IMR-90 (cell line): ENCODE measurements at regions not wholly inside any gene's neighbourhood (a gene's known extent, or its start where the extent isn't known, plus 50 kb on each side); places are given as distances from the start of the nearest gene placed in this dataset.

Source experiments
- ATAC-seq: fragments of 200-7000 bp; cut with Tn5 transposase; 2 replicates; pipeline ENCODE4 v1.9.1; 2020; ENCODE audit warnings: low read depth, mild to moderate bottlenecking, moderate library complexity
- BruUV-seq: library from RNA; stranded (reverse); fragments of 400-500 nt; replicated peaks from 2 replicates; lab custom pipeline; 2021; lab: Mats Ljungman, UMichigan
- CTCF ChIA-PET: fragments of 300-600 bp; formaldehyde crosslinking; extraction: SDS; loops from one replicate; lab custom pipeline; 2021; ENCODE audit warnings: antibody characterized with exemption; lab: Yijun Ruan, JAX
- POLR2A ChIA-PET: fragments of 300-600 bp; sonication (Branson Sonifier 250); formaldehyde crosslinking; loops from one replicate; lab custom pipeline; 2022; ENCODE audit warnings: antibody characterized with exemption; ENCODE audit not compliant: unreplicated experiment; lab: Charles Lee
- DNase-seq: peaks from one replicate; pipeline ENCODE4 v3.0.0; 2013
- H2AFZ ChIP-seq: replicated peaks from 2 replicates; pipeline ENCODE3; 2013; ENCODE audit warnings: low read length, mild to moderate bottlenecking; ENCODE audit not compliant: poor library complexity
- H2AK5ac ChIP-seq: 2 replicates; pipeline ENCODE4 v1.6.1; 2013; ENCODE audit warnings: low read depth, low read length, inconsistent platforms
- H2AK9ac ChIP-seq: replicated peaks from 2 replicates; pipeline ENCODE3; 2013; ENCODE audit warnings: mild to moderate bottlenecking, low read depth, low read length, moderate library complexity; ENCODE audit not compliant: poor library complexity
- H2BK120ac ChIP-seq: 2 replicates; pipeline ENCODE4 v1.6.1; 2013; ENCODE audit warnings: low read depth, low read length, inconsistent platforms
- H2BK15ac ChIP-seq: 3 replicates; pipeline ENCODE4 v1.6.1; 2013; ENCODE audit warnings: low read depth, low read length, inconsistent platforms
- H2BK20ac ChIP-seq: 2 replicates; pipeline ENCODE4 v1.6.1; 2013; ENCODE audit warnings: low read depth, mild to moderate bottlenecking, inconsistent platforms, low read length, moderate library complexity
- H2BK5ac ChIP-seq: 2 replicates; pipeline ENCODE4 v1.6.1; 2013; ENCODE audit warnings: mild to moderate bottlenecking, low read depth, low read length, inconsistent platforms; ENCODE audit not compliant: poor library complexity, severe bottlenecking
- H3K14ac ChIP-seq: replicated peaks from 2 replicates; pipeline ENCODE4 v1.6.1; 2013; ENCODE audit warnings: low read depth, low read length, inconsistent platforms
- H3K18ac ChIP-seq: 2 replicates; pipeline ENCODE4 v1.6.1; 2013; ENCODE audit warnings: low read depth, low read length, control low read depth
- H3K23ac ChIP-seq: 2 replicates; pipeline ENCODE4 v1.6.1; 2013; ENCODE audit warnings: low read depth, low read length, inconsistent platforms
- H3K27ac ChIP-seq: 2 replicates; pipeline ENCODE4 v1.5.1; 2013; ENCODE audit warnings: mild to moderate bottlenecking, control low read depth, low read length; ENCODE audit not compliant: insufficient read depth
- H3K27me3 ChIP-seq: 2 replicates; pipeline ENCODE4 v1.6.1; 2013; ENCODE audit warnings: low read length; ENCODE audit not compliant: control insufficient read depth, insufficient read depth
- H3K36me3 ChIP-seq: 2 replicates; pipeline ENCODE4 v1.6.1; 2013; ENCODE audit warnings: low read length, mixed read lengths; ENCODE audit not compliant: control insufficient read depth, insufficient read depth
- H3K4ac ChIP-seq: 2 replicates; pipeline ENCODE4 v1.6.1; 2013; ENCODE audit warnings: low read depth, low read length, inconsistent platforms
- H3K4me1 ChIP-seq: 2 replicates; pipeline ENCODE4 v1.6.1; 2013; ENCODE audit warnings: low read length, mixed read lengths; ENCODE audit not compliant: control insufficient read depth, insufficient read depth
- H3K4me2 ChIP-seq: 2 replicates; pipeline ENCODE4 v1.6.1; 2013; ENCODE audit warnings: low read depth, mild to moderate bottlenecking, control low read depth, low read length, moderate library complexity
- H3K4me3 ChIP-seq: 2 replicates; pipeline ENCODE4 v1.5.1; 2013; ENCODE audit warnings: low read depth, mild to moderate bottlenecking, control low read depth, low read length, moderate library complexity; ENCODE audit not compliant: insufficient read depth
- H3K56ac ChIP-seq: 2 replicates; pipeline ENCODE4 v1.6.1; 2013; ENCODE audit warnings: low read length, inconsistent platforms; ENCODE audit not compliant: insufficient read depth; ENCODE audit errors: extremely low read depth
- H3K79me1 ChIP-seq, 2 experiments: 2 replicates each; pipeline ENCODE4 v1.6.1; 2013; ENCODE audit warnings: low read length in 2 of 2, inconsistent platforms in 1 of 2, low read depth in 1 of 2
- H3K9ac ChIP-seq: 2 replicates; pipeline ENCODE4 v1.6.1; 2013; ENCODE audit warnings: low read depth, low read length, control low read depth
- H3K9me1 ChIP-seq: 2 replicates; pipeline ENCODE4 v1.6.1; 2013; ENCODE audit warnings: low read length, inconsistent platforms; ENCODE audit not compliant: insufficient read depth
- H3K9me3 ChIP-seq: 2 replicates; pipeline ENCODE4 v1.6.1; 2013; ENCODE audit warnings: low read length; ENCODE audit not compliant: control insufficient read depth, insufficient read depth
- H4K20me1 ChIP-seq: 2 replicates; pipeline ENCODE4 v1.6.1; 2013; ENCODE audit warnings: low read length, inconsistent platforms; ENCODE audit not compliant: insufficient read depth
- H4K5ac ChIP-seq: 2 replicates; pipeline ENCODE4 v1.6.1; 2013; ENCODE audit warnings: mild to moderate bottlenecking, low read depth, low read length, control low read depth
- H4K8ac ChIP-seq, 2 experiments: 2 replicates each; pipeline ENCODE4 v1.6.1; 2013; ENCODE audit warnings: low read depth in 2 of 2, low read length in 2 of 2, control low read depth in 1 of 2, inconsistent platforms in 1 of 2
- H4K91ac ChIP-seq: 2 replicates; pipeline ENCODE4 v1.6.1; 2013; ENCODE audit warnings: low read depth, low read length, inconsistent platforms; ENCODE audit not compliant: insufficient read depth
- CTCF ChIP-seq: conservative IDR thresholded peaks from 2 replicates; pipeline ENCODE4 v1.5.1; 2012; ENCODE audit warnings: mild to moderate bottlenecking, low read depth, low read length, improper control_type of control experiment
- MAFK ChIP-seq: IDR thresholded peaks from 2 replicates; pipeline ENCODE4 v1.6.1; 2012; ENCODE audit warnings: low read depth, low read length, improper control_type of control experiment
- WGBS, 2 experiments: methylation state at CpG; one replicate each; pipeline versions ENCODE4 v1.1.5 to v1.1.7; 2013; ENCODE audit warnings: missing lambda C conversion rate in 2 of 2; ENCODE audit not compliant: insufficient read length in 1 of 2; ENCODE audit errors: extremely low coverage in 2 of 2; 5-methylcytosine and 5-hydroxymethylcytosine counted together
- dilution Hi-C: fragments of 300-500 bp; cut with HindIII; formaldehyde crosslinking; loops from one replicate; pipeline ENCODE4 v1.14.3; 2018; ENCODE audit warnings: low sequenced_read_pairs; ENCODE audit not compliant: unreplicated experiment
- in situ Hi-C: fragments of 300-500 bp; cut with MboI; formaldehyde crosslinking; loops from 3 replicates; pipeline ENCODE4 v1.14.3; 2019; ENCODE audit warnings: low sequenced_read_pairs, inconsistent platforms, mixed read lengths
- intact Hi-C: fragments of 100-400 bp; cut with micrococcal nuclease; formaldehyde crosslinking; loops from 2 replicates; pipeline ENCODE4 v1.10.0; 2022

GRCh38 chr4:18975916-18976808, 954.6 kb upstream of the LCORL start:
- Histone ChIP-seq H3K27me3 (no peaks in the 10 kb centered on the region), H3K27ac (no peak overlapping the region), H2AFZ (no peak overlapping the region), H4K5ac (no peak overlapping the region), H4K91ac (no peak overlapping the region), H3K4me2 (no peak overlapping the region), H3K14ac (no peak overlapping the region), H3K23ac (no peak overlapping the region), H3K79me1 (no peaks in the 10 kb centered on the region), H3K4ac (no peak overlapping the region), H3K9ac (no peak overlapping the region), H4K20me1 (no peaks in the 10 kb centered on the region), H2AK9ac (no peak overlapping the region), H2AK5ac (no peak overlapping the region), H3K4me1 (no peaks in the 10 kb centered on the region), H3K18ac (no peak overlapping the region), H3K9me3 (no peaks in the 10 kb centered on the region; the same call in 1 of the 2 replicates), H4K8ac (no peak overlapping the region), H3K36me3 (no peaks in the 10 kb centered on the region), H2BK5ac (no peak overlapping the region), H2BK120ac (no peak overlapping the region), H2BK15ac (no peak overlapping the region), H2BK20ac (no peak overlapping the region), H3K9me1 (no peaks in the 10 kb centered on the region), H3K4me3 (no peak overlapping the region), H3K56ac (no peak overlapping the region)
- BruUV-seq: no TSS peak
- CTCF ChIA-PET: interaction anchor here (0.6 to 0.7 kb wide), 3 partner anchors 64 to 217 kb away, joined by 3 read pairs; no protein-coding TSS in a partner anchor
- no peak for ATAC-seq
- in situ Hi-C loops (no loop called here), intact Hi-C loops (no loop called here), dilution Hi-C loops (no loop called here)
- POLR2A ChIA-PET: interaction anchor here (0.6 kb wide), 1 partner anchor 38 kb away, joined by 3 read pairs; no protein-coding TSS in a partner anchor
- no peak for DNase-seq
- TF ChIP-seq MAFK (peak; percentile 18; the same call in 1 of the 2 replicates), CTCF (no peak)
- 0% methylated on average over 1 of the region's 6 CpGs; no CpG with 5 or more reads in 1 of the 2 experiments for WGBS, 2 experiments
